ENCODE measurements at regions not wholly inside any gene's neighbourhood (a gene's known extent, or its start where the extent isn't known, plus 50 kb on each side); places are given as distances from the start of the nearest gene placed in this dataset.
"Not testable (repeated sequence)": the region's sequence is repeated elsewhere in the genome, so short reads cannot be mapped to it uniquely, and the experiment has no call there.

DNA sequence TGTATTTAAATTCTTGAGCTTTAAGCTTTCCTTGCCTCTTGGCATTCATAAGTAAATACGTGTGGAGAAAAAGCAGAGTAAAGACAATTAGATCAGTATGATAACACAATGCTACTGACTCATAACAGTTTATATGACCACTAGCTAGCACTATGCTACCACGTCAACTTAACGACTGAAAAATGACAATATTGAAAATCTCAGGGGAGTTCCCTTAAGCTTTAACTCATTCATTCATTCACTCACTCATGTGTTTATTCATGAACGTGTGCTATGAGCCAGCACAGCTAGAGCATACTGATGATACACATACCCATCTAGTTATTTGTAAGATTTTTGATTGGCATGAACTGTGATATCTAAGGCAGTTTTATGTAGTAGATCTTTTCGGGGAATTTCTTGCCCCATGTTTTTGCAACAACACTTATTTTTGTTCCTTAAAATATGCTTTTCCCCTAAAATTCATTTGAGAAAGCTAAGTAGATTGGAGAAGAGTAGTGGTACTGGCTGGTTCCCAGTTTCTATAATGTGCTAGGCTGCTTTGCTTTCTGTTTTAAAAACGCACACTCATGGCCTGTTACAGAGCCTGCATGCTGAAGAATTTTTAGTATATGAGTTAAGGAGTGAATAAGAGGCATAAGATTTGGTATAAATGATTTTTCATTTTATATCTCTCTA lies 57.4 kb upstream of the ACBD5 start:
- no peak for ATAC-seq
- Histone ChIP-seq H3K36me3 (ENCODE audit: control insufficient read depth, insufficient read depth, low read length) (no peaks in the 10 kb centered on the region), H3K27ac (ENCODE audit: low read length) (no peak overlapping the region), H3K9me3 (ENCODE audit: control insufficient read depth, insufficient read depth, low read depth, low read length) (no peaks in the 10 kb centered on the region), H3K4me1 (ENCODE audit: control insufficient read depth, insufficient read depth, low read length) (no peaks in the 10 kb centered on the region), H3K27me3 (ENCODE audit: control insufficient read depth, insufficient read depth, low read length) (no peaks in the 10 kb centered on the region), H3K4me3 (ENCODE audit: low read depth in 2 of 2, low read length in 2 of 2) (no peak overlapping the region)
- in situ Hi-C loops (cut with HindIII; ENCODE audit: low pct_unique_long_range_greater_than_20kb, low sequenced_read_pairs) = no loop called here
- CTCF ChIA-PET = no interaction called here
- DNase-seq (ENCODE audit: low read depth, low spot score) = no peak
- intact Hi-C loops (cut with micrococcal nuclease; ENCODE audit: unreplicated experiment) = no loop called here
- TF ChIP-seq, protein P1, sequence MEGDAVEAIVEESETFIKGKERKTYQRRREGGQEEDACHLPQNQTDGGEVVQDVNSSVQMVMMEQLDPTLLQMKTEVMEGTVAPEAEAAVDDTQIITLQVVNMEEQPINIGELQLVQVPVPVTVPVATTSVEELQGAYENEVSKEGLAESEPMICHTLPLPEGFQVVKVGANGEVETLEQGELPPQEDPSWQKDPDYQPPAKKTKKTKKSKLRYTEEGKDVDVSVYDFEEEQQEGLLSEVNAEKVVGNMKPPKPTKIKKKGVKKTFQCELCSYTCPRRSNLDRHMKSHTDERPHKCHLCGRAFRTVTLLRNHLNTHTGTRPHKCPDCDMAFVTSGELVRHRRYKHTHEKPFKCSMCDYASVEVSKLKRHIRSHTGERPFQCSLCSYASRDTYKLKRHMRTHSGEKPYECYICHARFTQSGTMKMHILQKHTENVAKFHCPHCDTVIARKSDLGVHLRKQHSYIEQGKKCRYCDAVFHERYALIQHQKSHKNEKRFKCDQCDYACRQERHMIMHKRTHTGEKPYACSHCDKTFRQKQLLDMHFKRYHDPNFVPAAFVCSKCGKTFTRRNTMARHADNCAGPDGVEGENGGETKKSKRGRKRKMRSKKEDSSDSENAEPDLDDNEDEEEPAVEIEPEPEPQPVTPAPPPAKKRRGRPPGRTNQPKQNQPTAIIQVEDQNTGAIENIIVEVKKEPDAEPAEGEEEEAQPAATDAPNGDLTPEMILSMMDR (IDR thresholded peaks at IDR 0.05) = no peak
- TF ChIP-seq, protein P2, sequence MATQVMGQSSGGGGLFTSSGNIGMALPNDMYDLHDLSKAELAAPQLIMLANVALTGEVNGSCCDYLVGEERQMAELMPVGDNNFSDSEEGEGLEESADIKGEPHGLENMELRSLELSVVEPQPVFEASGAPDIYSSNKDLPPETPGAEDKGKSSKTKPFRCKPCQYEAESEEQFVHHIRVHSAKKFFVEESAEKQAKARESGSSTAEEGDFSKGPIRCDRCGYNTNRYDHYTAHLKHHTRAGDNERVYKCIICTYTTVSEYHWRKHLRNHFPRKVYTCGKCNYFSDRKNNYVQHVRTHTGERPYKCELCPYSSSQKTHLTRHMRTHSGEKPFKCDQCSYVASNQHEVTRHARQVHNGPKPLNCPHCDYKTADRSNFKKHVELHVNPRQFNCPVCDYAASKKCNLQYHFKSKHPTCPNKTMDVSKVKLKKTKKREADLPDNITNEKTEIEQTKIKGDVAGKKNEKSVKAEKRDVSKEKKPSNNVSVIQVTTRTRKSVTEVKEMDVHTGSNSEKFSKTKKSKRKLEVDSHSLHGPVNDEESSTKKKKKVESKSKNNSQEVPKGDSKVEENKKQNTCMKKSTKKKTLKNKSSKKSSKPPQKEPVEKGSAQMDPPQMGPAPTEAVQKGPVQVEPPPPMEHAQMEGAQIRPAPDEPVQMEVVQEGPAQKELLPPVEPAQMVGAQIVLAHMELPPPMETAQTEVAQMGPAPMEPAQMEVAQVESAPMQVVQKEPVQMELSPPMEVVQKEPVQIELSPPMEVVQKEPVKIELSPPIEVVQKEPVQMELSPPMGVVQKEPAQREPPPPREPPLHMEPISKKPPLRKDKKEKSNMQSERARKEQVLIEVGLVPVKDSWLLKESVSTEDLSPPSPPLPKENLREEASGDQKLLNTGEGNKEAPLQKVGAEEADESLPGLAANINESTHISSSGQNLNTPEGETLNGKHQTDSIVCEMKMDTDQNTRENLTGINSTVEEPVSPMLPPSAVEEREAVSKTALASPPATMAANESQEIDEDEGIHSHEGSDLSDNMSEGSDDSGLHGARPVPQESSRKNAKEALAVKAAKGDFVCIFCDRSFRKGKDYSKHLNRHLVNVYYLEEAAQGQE (IDR thresholded peaks at IDR 0.05; ENCODE audit: insufficient read depth in 1 of 2, low read depth in 2 of 2, low read length in 1 of 2) = no peak
- TF ChIP-seq SIN3A (IDR thresholded peaks at IDR 0.05; ENCODE audit: borderline replicate concordance, insufficient read depth, low read depth, low read length) (no peak), TCF7L2 (IDR thresholded peaks at IDR 0.05; ENCODE audit: low read depth, low read length) (no peak), POLR2AphosphoS5 (IDR thresholded peaks at IDR 0.05; ENCODE audit: low read depth, low read length) (no peak)
- POLR2A ChIA-PET = no interaction called here
- no TSS peak for BruUV-seq (replicated peaks)

DNA sequence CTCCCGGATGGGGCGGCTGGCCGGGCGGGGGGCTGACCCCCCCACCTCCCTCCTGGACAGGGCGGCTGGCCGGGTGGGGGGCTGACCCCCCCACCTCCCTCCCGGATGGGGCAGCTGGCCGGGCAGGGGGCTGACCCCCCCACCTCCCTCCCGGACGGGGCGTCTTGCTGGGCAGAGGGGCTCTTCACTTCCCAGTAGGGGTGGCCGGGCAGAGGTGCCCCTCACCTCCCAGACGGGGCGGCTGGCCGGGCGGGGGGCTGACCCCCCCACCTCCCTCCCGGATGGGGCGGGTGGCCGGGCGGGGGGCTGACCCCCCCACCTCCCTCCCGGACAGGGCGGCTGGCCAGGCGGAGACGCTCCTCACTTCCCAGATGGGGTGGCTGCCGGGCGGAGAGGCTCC lies 55.7 kb upstream of the ACBD5 start:
- ATAC-seq; BruUV-seq (replicated peaks); H3K4me3 ChIP-seq (ENCODE audit: low read depth in 2 of 2, low read length in 2 of 2); H3K4me1 ChIP-seq (ENCODE audit: control insufficient read depth, insufficient read depth, low read length); intact Hi-C loops (cut with micrococcal nuclease; ENCODE audit: unreplicated experiment); H3K9me3 ChIP-seq (ENCODE audit: control insufficient read depth, insufficient read depth, low read depth, low read length); POLR2A ChIA-PET; H3K36me3 ChIP-seq (ENCODE audit: control insufficient read depth, insufficient read depth, low read length); in situ Hi-C loops (cut with HindIII; ENCODE audit: low pct_unique_long_range_greater_than_20kb, low sequenced_read_pairs); H3K27ac ChIP-seq (ENCODE audit: low read length); H3K27me3 ChIP-seq (ENCODE audit: control insufficient read depth, insufficient read depth, low read length); DNase-seq (ENCODE audit: low read depth, low spot score); CTCF ChIA-PET: not testable (repeated sequence)

DNA sequence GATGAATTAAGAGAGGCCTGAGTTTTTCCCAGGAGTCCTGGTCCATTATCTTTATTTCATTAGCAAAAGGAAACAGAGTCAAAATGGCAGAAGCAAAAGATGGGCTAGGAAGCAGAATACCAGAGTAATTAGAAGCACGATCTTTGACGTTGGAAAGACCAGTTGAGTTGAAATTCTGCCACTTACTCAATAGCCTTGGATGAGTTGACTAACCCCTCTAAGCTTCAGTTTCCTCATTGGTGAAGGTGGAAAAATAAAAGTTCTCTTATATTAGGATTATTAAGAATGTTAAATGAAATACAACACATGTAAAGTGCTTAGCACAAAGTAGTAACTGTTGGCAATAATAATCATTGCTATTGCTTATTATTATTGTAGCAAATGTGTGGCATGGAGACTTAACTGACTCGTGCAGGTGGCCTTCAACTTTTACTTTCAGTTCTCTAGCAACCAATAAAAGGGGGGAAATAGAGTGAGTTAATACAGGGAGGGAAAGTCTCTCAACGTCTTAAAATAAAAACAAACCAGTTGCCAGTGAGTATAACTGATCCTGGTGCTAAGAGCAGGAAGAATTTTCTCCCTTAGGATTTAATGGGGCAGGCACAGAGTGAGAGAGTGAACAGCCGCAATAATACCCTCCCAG lies 50.8 kb upstream of the ACBD5 start:
- H3K36me3 ChIP-seq (ENCODE audit: control insufficient read depth, insufficient read depth, low read length); H3K4me3 ChIP-seq (ENCODE audit: low read depth in 2 of 2, low read length in 2 of 2); POLR2A ChIA-PET; BruUV-seq (replicated peaks); H3K27ac ChIP-seq (ENCODE audit: low read length); H3K9me3 ChIP-seq (ENCODE audit: control insufficient read depth, insufficient read depth, low read depth, low read length); intact Hi-C loops (cut with micrococcal nuclease; ENCODE audit: unreplicated experiment); H3K27me3 ChIP-seq (ENCODE audit: control insufficient read depth, insufficient read depth, low read length); DNase-seq (ENCODE audit: low read depth, low spot score); CTCF ChIA-PET; in situ Hi-C loops (cut with HindIII; ENCODE audit: low pct_unique_long_range_greater_than_20kb, low sequenced_read_pairs); H3K4me1 ChIP-seq (ENCODE audit: control insufficient read depth, insufficient read depth, low read length); ATAC-seq: not testable (repeated sequence)
